Neural cell (in vitro differentiated cells): ENCODE measurements at regions not wholly inside any gene's neighbourhood (a gene's known extent, or its start where the extent isn't known, plus 50 kb on each side); places are given as distances from the start of the nearest gene placed in this dataset.

Experiments used
- H2AFZ ChIP-seq: fragments of 200-600, 300-800 bp; sonication (generic), shearing (Covaris generic); 2 replicates; pipeline ENCODE4 v1.6.0; 2014; ENCODE audit warnings: low read depth, mild to moderate bottlenecking, antibody characterized with exemption, low read length, moderate library complexity
- H3F3A ChIP-seq: fragments of 200-600 bp; shearing (Covaris generic); 2 replicates; pipeline ENCODE4 v1.6.1; 2016; ENCODE audit warnings: mild to moderate bottlenecking, moderate library complexity, mixed read lengths, antibody characterized with exemption, low read length; ENCODE audit not compliant: insufficient read depth, poor library complexity, severe bottlenecking
- H3K27ac ChIP-seq: fragments of 200-600, 300-800 bp; sonication (generic), shearing (Covaris generic); 2 replicates; pipeline ENCODE4 v1.5.1; 2014; ENCODE audit warnings: mild to moderate bottlenecking, low read length, moderate library complexity
- H3K27me3 ChIP-seq: fragments of 300-800, 200-600 bp; sonication (generic), shearing (Covaris generic); 2 replicates; pipeline ENCODE4 v1.6.0; 2014; ENCODE audit warnings: mild to moderate bottlenecking, low read depth, low read length, moderate library complexity; ENCODE audit not compliant: insufficient read depth
- H3K36me3 ChIP-seq: fragments of 300-800, 200-600 bp; sonication (generic), shearing (Covaris generic); 2 replicates; pipeline ENCODE4 v1.5.1; 2014; ENCODE audit warnings: mild to moderate bottlenecking, antibody characterized with exemption, low read length, moderate library complexity; ENCODE audit not compliant: insufficient read depth
- H3K4me2 ChIP-seq: fragments of 300-800, 200-600 bp; sonication (generic), shearing (Covaris generic); 2 replicates; pipeline ENCODE4 v1.6.0; 2014; ENCODE audit warnings: mild to moderate bottlenecking, low read length
- H3K4me3 ChIP-seq: fragments of 300-800, 200-600 bp; sonication (generic), shearing (Covaris generic); 2 replicates; pipeline ENCODE4 v1.5.1; 2014; ENCODE audit warnings: mild to moderate bottlenecking, low read length, moderate library complexity
- H3K79me2 ChIP-seq: fragments of 200-600 bp; shearing (Covaris generic); replicated peaks from 2 replicates; pipeline ENCODE4 v1.6.0; 2014; ENCODE audit warnings: mild to moderate bottlenecking, low read length, moderate library complexity; ENCODE audit not compliant: insufficient read depth
- H3K9ac ChIP-seq: fragments of 300-800, 200-600 bp; sonication (generic), shearing (Covaris generic); 2 replicates; pipeline ENCODE4 v1.6.1; 2016; ENCODE audit warnings: mild to moderate bottlenecking, low read length, mixed read lengths
- H3K9me2 ChIP-seq: fragments of 200-600 bp; shearing (Covaris generic); 2 replicates; pipeline ENCODE4 v1.6.1; 2016; ENCODE audit warnings: mild to moderate bottlenecking, low read length, mixed read lengths; ENCODE audit not compliant: insufficient read depth
- H3K9me3 ChIP-seq: fragments of 200-600, 300-800 bp; sonication (generic), shearing (Covaris generic); 2 replicates; pipeline ENCODE4 v1.6.1; 2016; ENCODE audit warnings: mild to moderate bottlenecking, mixed run types, low read length, moderate library complexity, mixed read lengths
- H4K20me1 ChIP-seq: fragments of 200-600 bp; shearing (Covaris generic); 2 replicates; pipeline ENCODE4 v1.6.1; 2016; ENCODE audit warnings: mild to moderate bottlenecking, mixed run types; ENCODE audit not compliant: insufficient read depth
- CTCF ChIP-seq: fragments of 450-650 bp; IDR thresholded peaks from 2 replicates; pipeline ENCODE4 v1.5.1; 2014; ENCODE audit warnings: antibody characterized with exemption, mild to moderate bottlenecking, moderate library complexity; ENCODE audit not compliant: poor library complexity, severe bottlenecking
- EP300 ChIP-seq: fragments of 450-650 bp; conservative IDR thresholded peaks from 2 replicates; pipeline ENCODE4 v1.6.1; 2014; ENCODE audit warnings: antibody characterized with exemption, mild to moderate bottlenecking, moderate library complexity; ENCODE audit not compliant: poor library complexity, severe bottlenecking
- EZH2 ChIP-seq: fragments of 200-600, 300-800 bp; shearing (Covaris generic), sonication (generic); IDR thresholded peaks from 2 replicates; pipeline ENCODE4 v1.6.1; 2014; ENCODE audit warnings: antibody characterized with exemption, low read length, borderline replicate concordance, mild to moderate bottlenecking; ENCODE audit not compliant: insufficient read depth, poor library complexity, severe bottlenecking
- MXI1 ChIP-seq: fragments of 450-650 bp; conservative IDR thresholded peaks from 2 replicates; pipeline ENCODE4 v1.6.1; 2014; ENCODE audit warnings: antibody characterized with exemption, mild to moderate bottlenecking; ENCODE audit not compliant: poor library complexity, severe bottlenecking
- POLR2AphosphoS5 ChIP-seq: IDR thresholded peaks from 2 replicates; pipeline ENCODE4 v1.6.1; 2012
- RAD21 ChIP-seq: fragments of 450-650 bp; conservative IDR thresholded peaks from 2 replicates; pipeline ENCODE4 v1.6.1; 2014; ENCODE audit warnings: antibody characterized with exemption, mild to moderate bottlenecking, moderate library complexity
- REST ChIP-seq: IDR thresholded peaks from 2 replicates; pipeline ENCODE4 v1.6.1; 2012; ENCODE audit warnings: borderline replicate concordance
- SMC3 ChIP-seq: fragments of 450-650 bp; conservative IDR thresholded peaks from 2 replicates; pipeline ENCODE4 v1.6.1; 2014; ENCODE audit warnings: antibody characterized with exemption, mild to moderate bottlenecking, moderate library complexity; ENCODE audit not compliant: poor library complexity
- TAF1 ChIP-seq: IDR thresholded peaks from 2 replicates; pipeline ENCODE4 v1.6.1; 2012; ENCODE audit warnings: low read depth

GRCh38 chr10:44325157-44325556 lies 59.7 kb downstream of the CXCL12 start:
- Histone ChIP-seq H3K79me2 (no peaks in the 10 kb centered on the region), H3K27ac (no peak overlapping the region), H3F3A (no peaks in the 10 kb centered on the region), H3K9ac (no peak overlapping the region), H3K4me3 (no peak overlapping the region), H3K4me2 (no peak overlapping the region), H3K9me2 (no peaks in the 10 kb centered on the region), H2AFZ (no peak overlapping the region), H4K20me1 (no peaks in the 10 kb centered on the region), H3K36me3 (no peaks in the 10 kb centered on the region), H3K27me3 (no peaks in the 10 kb centered on the region), H3K9me3 (no peaks in the 10 kb centered on the region)
- TF ChIP-seq RAD21 (no peak), REST (no peak), CTCF (no peak), TAF1 (no peak), EP300 (no peak), MXI1 (no peak), EZH2 (no peak), POLR2AphosphoS5 (no peak), SMC3 (no peak)

- Histone ChIP-seq H3K36me3 (no peaks in the 10 kb centered on the region), H3K9me2 (no peaks in the 10 kb centered on the region), H3K4me3 (no peak overlapping the region), H3K4me2 (no peak overlapping the region), H3K9ac (no peak overlapping the region), H2AFZ (no peak overlapping the region), H3K27me3 (no peaks in the 10 kb centered on the region), H3K27ac (no peak overlapping the region), H3K79me2 (no peaks in the 10 kb centered on the region), H4K20me1 (no peaks in the 10 kb centered on the region), H3K9me3 (no peaks in the 10 kb centered on the region), H3F3A (no peaks in the 10 kb centered on the region)
- no peak for TF ChIP-seq TAF1
- TF ChIP-seq EZH2 = no peak
- no peak for TF ChIP-seq CTCF
- no peak for TF ChIP-seq REST
- TF ChIP-seq EP300 = no peak
- no peak for TF ChIP-seq SMC3
- no peak for TF ChIP-seq RAD21
- no peak for TF ChIP-seq POLR2AphosphoS5
- no peak for TF ChIP-seq MXI1
These were observed 61.1 kb downstream of the CXCL12 start for GRCh38 chr10:44323838-44324237.
